HG03139 (cell line): ENCODE measurements at regions not wholly inside any gene's neighbourhood (a gene's known extent, or its start where the extent isn't known, plus 50 kb on each side); places are given as distances from the start of the nearest gene placed in this dataset.
"Not testable (repeated sequence)": the region's sequence is repeated elsewhere in the genome, so short reads cannot be mapped to it uniquely, and the experiment has no call there.

Experiments used
- ATAC-seq: cut with Tn5 transposase; IDR thresholded peaks from one replicate; pipeline ENCODE4 v1.9.1; 2021; ENCODE audit not compliant: unreplicated experiment

DNA sequence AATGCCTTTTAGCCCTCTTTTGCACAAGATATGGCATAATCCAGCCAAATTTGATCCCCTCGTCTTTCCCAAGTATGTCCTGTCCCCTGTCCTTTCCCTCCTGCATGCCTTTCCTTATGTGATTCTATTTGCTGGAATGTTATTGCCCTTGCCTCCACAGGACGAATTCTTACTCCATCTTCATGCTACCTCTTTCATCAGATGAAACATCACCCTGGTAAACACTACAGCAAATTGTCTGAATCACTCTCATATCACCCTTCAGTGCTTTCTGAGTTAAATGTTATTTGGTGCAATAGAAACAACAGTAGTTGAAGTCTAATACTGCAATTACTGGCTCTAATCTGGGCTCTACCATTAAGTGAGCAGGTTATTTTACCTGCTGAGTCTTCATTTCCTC is 52.2 kb upstream of the FAT1 start:
- no peak for ATAC-seq

DNA sequence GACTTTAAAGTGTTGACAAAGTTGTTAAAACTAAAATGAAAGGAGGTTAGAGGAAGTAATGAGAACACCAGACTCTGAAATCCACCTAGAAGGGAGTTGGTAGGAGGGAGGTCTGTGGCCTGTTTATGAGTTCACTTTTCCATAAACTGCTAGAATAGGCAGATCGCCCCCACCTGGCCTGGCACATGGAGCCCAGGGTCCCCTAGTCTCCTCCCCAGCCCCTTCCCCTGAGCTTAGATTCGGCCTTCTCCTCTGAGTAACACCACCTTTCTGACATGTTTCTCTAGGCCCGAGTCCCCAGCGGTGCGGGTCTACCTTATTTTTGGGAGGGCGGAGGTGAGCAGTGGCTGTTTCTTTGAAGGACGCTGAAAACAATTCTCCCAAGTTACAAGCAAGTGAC is 54.5 kb upstream of the FAT1 start:
- no peak for ATAC-seq

DNA sequence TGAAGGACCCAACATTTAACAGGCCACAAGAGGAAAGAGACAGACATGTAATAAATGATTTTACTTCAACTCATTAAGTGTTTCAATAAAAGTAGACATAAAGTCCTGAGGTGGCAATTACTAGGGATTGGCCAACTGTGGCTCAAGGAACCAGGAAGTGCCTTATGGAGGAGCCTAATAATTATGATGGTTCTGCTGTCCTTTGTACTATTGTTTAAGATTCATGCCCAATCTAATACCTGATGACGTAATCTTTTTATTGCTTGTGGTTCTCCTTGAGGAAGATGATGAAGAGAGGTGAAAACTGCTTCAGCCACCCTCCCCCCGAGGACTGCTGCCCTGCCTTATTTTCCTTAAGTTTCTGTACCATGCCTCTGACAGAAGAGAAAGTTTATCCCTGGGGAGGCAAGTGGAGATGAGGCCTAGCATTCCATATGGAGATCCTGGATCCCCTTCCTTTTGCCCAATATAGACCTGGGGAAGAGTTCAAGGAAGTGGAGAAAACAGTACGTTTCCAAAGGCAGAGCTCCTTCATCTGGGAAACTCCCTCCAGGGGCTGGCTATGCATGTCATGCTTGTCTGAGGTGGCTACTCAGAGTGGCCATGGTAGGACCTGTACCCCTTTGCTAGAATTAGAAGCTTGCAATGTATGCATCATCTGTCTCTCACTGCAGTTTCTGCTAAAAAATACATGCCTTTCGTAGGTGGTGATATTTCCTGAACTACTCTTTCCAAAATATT is 56.8 kb upstream of the FAT1 start:
- no peak for ATAC-seq

DNA sequence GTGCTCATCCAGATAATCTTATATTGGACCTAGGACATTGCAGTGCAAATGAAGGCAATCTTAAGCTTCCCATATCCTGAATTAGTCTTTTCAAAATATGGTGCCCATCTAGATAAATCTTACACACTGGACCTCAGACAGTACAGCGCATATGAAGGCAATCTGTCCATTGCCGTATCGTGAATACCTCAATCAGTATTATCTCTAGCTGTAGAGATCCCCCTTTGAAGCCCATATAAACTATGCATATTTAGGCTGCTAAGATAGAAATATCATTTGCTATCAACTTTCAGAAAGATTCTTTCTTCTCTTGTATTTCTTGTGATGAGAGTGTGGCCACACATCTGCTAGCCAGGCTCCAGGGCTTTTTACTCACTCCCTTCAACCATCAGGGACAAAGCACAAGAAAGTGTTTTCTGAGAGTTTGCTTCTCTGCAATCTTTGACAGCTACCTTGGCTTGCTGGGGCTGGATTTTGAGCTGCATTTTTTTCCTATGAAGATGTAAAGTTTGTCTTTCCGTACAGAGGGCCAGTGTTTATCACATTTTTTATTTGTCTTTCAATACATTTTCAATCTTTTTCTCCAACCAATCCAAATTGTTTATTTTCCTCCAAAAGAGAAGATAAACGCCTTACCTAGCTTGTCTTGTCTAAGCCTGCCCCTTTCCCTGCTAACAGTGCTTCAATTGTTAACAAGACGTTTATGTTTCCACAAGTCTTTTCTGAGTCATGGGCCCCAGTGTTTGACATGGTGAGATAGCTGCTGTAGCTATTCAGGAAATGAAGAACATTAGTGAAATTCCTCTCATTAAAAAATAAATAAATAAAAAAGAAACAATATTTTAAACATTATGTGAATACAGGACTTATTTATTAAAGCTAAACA is 57.6 kb upstream of the FAT1 start:
- ATAC-seq: no peak

DNA sequence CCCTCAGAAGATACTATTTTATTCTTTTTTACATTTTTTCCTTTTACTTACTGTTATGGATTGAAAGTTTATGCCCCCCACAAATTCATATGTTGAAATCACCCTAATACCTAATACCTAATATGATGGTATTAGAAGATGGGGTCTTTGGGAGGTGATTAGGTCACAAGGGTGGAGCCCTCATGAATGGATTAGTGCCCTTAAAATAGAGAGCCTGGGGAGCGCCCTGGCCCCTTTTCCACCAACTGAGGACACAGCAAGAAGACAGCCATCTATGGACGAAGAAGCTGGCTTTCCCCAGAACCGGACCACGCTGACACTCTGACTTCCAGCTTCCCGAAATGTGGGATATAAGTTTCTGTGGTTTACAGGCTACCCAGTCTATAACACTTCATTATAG is 58.6 kb upstream of the FAT1 start:
- no peak for ATAC-seq

DNA sequence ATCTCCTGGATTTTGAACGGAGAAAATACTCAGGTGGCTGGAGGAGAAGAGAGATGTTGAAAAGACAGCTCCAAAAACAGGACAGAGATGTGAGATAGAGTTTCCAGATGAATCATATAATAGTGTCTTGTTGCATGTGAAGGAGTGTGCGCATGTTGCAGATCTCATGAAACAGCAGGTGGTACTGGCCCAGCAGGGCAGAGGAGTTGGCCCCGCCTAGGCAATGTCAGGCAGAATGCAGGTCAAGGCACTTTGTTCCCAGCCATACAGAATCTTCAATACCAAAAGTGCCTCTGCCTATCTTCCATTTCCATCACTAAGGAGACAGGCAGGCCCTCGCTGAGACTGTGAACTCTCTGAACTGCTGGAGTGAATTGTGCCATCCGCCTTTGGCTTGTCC is 63.9 kb upstream of the FAT1 start:
- no peak for ATAC-seq

DNA sequence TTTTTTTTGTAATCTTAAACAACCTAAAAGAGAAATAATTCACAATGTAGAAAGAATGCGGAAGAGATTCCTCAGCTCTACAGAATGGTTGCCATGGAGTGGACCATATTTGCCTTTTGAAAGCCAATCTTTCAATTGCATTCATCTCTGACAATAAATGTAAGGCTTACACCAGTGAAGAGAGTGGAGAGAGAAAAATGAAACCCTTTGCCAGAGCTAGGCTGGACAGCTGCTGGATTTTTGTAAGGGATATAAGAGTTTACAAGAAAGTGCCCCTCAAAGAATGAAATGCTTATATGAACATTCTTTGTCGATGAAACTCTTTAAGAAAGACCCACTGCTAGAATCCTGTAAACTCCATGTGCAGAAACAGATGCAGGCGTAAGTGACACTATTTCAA is 66.0 kb upstream of the FAT1 start:
- no peak for ATAC-seq

DNA sequence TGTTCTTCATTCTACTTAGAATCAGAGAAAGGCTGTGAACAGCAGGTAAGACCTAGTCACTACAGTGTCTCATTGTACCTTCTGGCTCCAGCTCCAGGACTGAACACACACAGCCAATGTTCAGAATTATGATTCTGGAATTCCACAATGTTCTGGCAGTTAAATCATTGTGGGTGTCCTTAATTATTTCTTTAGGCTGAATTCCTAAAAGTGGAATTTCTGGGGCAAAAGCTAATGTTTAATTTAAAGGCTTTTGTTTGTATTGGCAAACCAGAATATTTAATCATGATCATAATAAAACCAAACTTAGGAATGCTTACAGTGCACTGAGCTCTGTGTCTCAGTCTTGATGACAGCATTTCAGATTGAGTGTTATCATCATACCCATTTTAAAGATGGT is 67.0 kb upstream of the FAT1 start:
- no peak for ATAC-seq

DNA sequence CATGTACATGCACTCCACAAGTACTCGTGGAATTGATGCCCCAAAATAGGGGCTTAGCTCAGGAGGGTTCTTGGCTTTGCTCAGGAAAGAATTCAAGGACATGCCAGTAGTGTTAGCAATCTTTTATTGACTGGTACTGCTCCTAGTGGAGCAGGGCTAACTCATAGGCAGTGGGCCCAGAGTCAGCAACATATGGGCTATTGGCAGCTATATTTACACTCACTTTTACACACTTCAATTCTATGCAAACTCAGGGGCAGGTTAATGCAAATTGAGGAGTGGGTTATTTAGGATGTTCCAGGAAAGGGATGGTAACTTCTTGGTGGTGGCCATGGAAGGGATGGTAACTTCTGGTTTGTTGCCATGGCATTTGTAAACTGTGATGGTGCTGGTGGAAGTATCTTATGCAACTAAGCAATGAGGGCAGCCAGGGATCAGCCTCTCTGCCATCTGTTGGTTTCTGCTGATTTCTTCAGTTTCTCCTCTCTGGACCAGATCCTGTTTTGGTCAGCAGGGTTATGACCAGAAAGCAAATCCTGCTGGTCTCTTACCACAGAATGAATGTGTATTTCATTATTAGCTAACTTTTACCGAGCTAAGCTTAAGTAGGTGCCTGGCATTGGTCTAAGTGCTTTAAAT is 69.2 kb upstream of the FAT1 start:
- no peak for ATAC-seq

DNA sequence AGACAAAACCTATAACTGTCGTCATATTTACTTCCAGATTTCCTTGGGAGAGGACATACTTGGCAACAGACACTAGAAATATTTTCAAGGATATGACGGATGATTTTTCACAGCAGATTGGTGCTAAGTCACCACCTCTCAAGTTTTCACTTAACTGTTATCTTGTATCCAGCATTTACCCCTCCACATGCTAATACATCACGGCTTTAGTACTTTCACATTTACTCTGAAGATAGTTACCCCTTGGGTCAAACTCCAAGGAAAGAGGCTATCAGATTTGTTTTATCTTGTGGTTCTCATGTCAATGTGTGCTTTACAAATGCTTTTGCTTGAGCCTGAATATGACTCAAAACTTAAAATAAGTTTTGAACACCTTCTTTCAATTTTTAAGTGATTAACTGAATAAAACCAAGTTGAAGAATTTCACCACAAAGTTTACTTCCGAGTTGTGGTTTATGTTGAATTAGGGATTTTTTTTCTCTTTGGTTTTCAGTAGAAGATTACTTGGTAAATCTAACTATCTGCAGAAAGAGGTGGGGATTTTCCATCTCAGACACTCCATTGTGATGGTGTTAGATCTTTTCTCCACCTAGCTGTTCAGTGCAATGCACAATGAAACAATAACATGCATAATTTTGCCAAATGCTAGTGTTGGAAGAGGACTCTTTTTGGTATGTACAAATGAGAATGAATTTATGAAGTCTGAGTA is 75.4 kb upstream of the FAT1 start:
- no peak for ATAC-seq

DNA sequence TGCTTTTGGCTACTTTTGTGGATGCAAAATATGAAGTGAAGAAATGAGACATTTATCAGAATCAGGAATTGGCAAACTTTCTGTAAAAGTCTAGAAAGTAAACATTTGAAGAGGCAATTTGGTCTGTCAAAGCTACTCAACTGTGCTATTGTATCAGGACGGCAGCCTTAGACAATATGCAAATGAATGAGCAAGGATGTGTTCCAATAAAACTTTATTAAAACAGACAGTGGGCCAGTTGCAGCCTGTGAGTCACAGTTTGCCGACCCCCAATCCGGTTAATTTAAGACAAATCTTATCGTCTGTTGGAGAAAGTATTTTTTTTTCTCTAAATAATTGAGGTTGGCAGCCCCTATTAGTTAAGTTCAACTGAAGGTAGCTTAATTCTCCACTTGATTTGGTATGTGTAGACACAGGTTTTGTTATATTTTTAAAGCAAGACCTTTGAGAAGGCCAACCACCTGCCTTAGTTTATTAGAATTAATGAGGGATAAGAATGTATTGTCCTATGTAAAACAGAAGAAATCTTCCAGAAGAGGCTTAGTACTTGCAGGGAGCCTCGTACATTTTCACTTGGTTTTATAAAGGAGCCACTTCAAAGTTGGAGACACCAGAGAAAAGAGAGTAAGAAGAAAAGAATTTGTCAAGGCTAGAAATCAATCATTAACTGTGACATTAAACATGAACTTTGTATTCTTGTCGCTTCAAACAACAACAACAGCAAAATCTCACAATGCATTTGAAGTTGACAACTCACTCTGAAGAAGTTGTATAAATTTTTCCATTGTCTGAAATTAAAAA is 81.6 kb upstream of the FAT1 start:
- ATAC-seq: no peak

DNA sequence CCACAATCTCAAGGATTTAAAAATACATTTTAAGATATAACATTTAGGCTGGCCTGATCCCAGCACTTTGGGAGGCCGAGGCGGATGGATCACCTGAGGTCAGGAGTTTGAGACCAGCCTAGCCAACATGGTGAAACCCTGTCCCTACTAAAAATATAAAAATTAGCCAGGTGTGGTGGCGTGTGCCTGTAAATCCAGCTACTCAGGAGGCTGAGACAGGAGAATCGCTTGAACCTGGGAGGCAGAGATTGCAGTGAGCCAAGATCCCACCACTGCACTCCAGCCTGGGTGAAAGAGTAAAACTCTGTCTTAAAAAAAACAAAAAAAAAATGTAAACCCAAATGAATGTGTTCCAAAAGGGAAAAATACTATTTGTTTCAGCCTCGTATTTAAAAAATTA is 82.3 kb upstream of the FAT1 start:
- ATAC-seq: not testable (repeated sequence)

DNA sequence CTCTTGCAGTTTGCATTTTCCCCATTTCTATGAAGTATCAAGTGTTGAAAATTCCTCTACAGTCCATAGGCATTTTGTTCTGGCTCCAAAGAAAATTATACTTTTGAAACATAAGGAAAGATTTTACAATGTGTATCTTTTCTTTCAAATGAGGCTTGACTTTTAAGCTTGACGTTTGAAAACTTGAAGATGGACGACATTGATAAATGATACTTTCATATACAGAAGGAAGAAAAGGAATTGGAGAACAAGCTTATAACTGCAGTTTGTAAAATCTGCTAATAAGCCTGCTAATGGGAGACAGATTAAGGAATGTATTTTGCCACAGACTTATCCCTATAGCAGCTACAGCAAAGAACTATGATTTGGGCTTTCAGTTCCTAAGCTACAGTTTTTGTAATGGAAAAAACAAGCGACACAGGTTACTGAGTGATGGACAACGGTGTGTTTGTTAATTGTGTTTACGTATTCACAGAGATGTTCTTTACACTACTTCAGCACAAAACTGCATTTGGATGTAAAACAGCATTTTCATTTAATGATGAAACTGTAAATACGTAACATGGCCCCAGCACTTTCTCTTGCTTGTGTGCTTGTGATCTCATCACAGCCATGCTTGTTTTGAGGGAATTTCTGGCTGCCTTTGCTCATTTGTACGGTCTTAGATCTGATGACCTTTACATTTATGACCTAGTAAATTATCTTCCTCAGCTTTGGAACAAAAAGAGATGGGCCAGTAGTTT is 83.2 kb upstream of the FAT1 start:
- no peak for ATAC-seq

DNA sequence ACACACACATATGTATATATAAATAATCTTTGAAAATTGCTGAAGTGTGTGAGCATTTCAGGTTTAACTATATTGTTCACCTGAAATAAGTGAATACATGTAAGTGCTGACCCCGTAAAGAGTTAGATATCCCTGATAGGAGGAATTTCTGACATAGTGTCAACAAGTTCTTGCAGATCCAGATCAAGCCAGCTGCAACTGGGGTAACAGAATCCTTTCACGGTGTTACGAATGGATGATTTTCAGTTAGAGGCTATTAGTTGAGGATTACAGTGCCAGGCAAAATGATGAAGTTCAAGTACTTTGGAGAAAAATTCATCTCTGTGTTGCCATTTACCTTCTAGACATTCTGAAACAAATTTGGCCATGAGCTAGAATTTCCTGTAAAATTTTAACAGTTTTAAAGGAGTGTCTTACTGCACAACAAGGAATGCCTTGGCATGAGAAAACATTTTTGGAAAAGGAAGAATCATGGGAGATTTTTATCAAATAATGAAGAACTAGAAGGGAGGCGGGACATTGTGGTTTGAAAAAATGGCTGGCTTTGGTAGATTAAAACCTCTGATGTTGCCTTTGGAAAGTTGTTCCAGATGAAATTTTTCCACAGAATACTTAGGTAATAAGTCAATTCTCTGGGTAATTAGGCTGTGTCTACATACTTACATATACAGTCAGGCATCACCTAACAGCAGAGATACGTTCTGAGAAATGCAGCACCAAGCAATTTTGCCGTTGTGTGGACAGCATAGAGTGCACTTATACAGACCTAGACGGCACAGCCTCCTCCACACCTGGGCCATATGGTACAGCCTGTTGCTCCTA is 84.4 kb upstream of the FAT1 start:
- no peak for ATAC-seq

DNA sequence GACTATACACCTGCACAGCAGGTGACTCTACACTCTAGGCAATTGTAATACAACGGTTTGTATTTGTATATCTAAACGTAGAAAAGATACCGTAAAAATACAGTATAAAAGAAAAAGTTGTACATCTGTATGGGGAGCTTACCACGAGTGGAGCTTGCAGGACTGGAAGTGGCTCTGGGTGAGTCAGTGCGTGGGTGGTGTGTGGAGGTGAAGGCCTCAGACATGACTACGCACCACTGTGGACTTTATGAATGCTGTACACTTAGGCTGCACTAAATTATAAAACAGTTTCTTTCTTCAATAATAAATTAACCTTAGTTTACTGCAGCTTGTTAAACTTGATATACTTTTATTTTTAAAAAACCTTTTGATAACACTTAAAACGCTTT is 85.0 kb upstream of the FAT1 start:
- ATAC-seq: no peak

DNA sequence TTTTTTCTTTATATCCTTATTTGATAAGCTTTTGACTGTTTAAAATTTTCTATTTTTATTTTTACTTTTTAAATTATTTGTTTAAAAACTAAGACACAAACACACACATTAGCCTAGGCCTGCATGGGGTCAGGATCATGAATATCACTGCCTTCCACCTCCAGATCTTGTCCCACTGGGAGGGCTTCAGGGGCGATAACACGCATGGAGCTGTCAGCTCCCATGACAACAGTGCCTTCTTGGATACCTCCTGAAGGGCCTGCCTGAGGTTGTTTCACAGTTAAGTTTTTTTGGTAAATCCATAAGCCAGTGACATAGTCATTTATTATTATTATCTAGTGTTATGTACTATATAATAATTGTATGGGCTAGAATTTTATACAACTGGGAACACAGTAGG is 85.4 kb upstream of the FAT1 start:
- ATAC-seq: no peak

DNA sequence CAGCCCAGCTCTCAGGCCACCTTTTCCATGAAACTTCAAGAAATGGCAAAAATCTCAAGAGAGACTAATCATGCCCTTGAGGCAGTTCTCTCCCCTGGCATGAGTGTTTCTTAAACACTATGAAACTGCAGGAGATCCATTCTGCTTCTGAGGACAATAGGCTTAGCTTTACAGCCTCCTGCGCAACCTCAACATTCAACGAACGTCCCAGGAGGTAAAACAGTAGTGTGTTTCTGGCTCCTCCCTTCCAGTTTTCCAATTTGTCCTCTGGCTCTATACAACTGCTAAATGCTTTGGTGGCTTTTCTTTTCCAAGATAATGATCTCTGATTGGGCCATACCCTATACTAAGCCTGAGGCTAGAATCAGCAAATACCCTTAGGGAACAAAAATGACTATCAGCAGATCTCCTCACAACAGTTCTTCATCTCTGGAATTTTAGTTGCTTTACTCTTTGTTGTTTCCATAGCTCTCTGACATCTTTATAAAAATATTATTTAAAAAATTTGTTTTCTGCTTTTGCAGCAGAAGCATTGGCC is 87.0 kb upstream of the FAT1 start:
- ATAC-seq: no peak

DNA sequence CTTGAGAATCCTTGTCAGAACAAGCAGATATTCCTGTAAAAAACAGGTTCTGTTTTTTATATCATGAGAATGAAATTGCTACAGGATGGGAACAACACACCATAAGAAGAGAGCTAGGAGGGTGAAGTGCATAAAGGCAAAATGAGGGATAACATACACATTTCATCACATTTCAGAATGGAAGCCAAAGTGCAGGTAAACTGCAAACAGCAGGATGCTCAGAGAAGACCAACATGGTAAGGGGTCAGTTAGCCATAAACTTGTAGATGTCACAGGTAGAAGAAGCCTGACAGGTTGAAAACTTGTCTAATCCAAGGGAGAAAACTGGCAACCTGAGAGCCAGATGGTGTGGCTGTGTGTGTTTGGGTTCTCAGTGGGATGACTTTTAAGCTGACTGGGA is 88.9 kb upstream of the FAT1 start:
- no peak for ATAC-seq
